Right renal pelvis (tissue), 4 donors: ENCODE measurements at regions not wholly inside any gene's neighbourhood (a gene's known extent, or its start where the extent isn't known, plus 50 kb on each side); places are given as distances from the start of the nearest gene placed in this dataset.
"Not testable (repeated sequence)": the region's sequence is repeated elsewhere in the genome, so short reads cannot be mapped to it uniquely, and the experiment has no call there.

Experiments
- DNase-seq, 4 donors: peaks; one replicate each; pipeline ENCODE4 v3.0.0-alpha.2; 2013; ENCODE audit warnings: low read depth in 4 of 4, low spot score in 3 of 4, missing footprints in 1 of 4

GRCh38 chr2:111439237-111439636 lies 318.5 kb downstream of the BCL2L11 start:
- not testable (repeated sequence) for DNase-seq

GRCh38 chr2:111441614-111442013 lies 320.9 kb downstream of the BCL2L11 start:
- not testable (repeated sequence) for DNase-seq

DNA sequence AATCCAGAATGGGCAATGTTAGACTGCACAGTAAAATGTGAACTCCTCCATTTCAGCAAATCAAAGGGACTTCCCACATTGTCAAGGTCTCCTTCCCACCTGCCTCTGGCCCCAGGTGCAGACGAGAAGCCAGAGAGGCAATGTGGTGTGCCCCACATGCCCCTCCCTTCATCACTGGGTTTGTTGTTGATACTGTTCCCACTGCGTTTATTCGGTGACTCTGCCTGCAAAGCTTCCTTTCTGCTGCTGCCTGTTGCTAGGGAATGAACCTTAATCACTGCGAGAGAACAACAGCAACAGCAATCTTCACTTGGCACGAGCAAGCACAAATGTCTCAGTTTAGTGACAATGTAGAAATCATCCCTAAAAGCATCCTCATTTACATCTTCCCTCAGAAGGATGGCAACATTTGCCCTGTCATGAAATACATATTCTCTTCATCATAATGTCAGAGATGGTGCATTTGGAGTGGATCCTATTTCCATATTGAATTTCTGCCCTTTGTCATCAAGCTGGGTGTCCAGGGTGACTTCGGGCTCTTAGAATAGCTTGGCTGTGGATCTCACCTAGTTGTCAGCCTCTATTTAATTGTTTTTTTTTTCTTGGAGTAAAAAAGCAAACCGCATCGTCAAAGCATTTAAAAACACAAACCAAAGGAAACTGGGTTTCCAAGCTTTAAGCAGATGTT lies 322.2 kb downstream of the BCL2L11 start:
- not testable (repeated sequence) for DNase-seq

- DNase-seq, result not testable (repeated sequence)
Observed at GRCh38 chr2:111444516-111444915, 323.8 kb downstream of the BCL2L11 start.

DNA sequence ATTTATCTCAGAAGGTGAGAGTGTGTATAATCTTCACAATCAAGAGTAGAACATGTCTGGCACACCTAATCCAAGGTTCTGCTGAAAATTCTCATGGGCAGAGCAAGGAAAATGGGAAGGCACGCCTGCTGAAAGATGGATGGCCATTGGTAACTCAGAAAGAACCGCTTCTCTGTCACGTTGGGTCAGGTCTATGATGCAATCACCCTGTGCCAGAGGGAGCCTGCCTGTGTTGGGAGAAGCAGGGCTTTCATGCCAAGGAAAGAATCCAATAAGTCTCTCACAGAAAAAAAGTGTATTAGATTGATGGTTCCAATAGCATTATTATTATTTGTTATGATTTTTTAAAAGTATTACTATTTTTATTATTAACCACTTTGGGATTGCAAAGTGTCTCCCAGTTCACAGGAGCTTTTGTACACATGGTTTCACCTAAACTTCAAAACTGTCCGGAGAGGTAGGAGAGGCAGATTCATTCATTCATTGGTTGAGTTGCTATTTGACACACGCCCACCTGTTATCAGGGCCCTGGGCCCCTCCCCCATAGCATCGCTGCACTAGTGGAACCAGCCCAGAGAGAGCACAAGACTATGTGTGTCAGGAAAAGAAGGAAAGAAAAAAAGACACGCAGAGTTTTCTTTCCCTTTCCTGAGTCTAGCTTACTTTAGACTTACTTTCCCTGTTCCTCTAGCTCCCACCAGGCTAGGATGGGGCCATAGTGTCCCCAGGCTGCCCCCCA lies 324.6 kb downstream of the BCL2L11 start:
- DNase-seq, result not testable (repeated sequence)

DNA sequence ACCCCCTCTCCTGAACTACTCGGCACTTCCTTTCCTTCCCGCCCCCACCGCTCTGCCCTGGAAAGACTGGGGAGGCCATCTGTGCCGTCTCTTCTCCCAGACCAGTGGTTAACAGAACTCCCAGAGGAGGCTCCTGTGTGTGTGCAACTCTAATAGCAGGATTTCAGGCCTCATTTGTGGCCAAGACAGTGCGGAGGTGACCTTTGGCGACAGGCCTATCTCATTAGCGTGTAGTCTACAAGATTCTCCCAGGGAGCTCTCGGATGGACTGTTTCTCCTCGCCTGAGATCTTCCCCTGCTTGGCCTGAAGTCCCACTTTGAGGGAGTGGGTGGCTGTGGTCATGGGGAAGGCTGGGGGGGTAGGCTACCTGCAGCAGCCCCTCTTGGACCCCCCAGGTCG lies 325.2 kb downstream of the BCL2L11 start:
- DNase-seq, result not testable (repeated sequence)

- not testable (repeated sequence) for DNase-seq
Observed at GRCh38 chr2:111447482-111447881, 326.8 kb downstream of the BCL2L11 start.

GRCh38 chr2:111448796-111449195 lies 328.1 kb downstream of the BCL2L11 start:
- not testable (repeated sequence) for DNase-seq

- DNase-seq, result not testable (repeated sequence)
Observed at GRCh38 chr2:111450526-111450925, 329.8 kb downstream of the BCL2L11 start.

DNA sequence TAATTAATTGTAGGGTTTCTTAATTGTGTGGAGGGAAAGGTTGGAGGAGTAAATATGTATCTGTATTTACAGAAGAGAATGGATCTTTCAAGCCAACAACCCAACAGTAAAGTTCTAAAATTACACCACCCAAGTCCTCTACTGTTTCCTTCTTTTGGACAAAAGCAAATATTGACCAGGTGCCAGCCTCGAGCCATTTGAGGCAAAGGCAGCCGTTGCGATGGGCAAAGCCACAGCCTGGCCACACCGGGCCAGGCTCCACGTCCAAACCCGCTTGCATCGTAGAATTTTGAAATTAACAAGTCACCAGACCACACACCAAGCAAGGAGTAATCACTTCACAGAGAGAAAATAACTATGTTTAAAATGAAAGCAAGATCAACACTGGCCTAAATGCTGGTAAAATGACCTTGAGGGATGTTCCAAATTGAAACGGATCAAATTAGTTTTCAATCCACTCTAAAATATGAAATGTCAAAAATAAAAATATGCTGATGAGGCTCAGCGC lies 331.0 kb downstream of the BCL2L11 start:
- not testable (repeated sequence) for DNase-seq

- DNase-seq, result not testable (repeated sequence)
Observed at GRCh38 chr2:111452208-111452607, 331.5 kb downstream of the BCL2L11 start.

GRCh38 chr2:111453308-111453707 lies 332.6 kb downstream of the BCL2L11 start:
- DNase-seq, result not testable (repeated sequence)

DNA sequence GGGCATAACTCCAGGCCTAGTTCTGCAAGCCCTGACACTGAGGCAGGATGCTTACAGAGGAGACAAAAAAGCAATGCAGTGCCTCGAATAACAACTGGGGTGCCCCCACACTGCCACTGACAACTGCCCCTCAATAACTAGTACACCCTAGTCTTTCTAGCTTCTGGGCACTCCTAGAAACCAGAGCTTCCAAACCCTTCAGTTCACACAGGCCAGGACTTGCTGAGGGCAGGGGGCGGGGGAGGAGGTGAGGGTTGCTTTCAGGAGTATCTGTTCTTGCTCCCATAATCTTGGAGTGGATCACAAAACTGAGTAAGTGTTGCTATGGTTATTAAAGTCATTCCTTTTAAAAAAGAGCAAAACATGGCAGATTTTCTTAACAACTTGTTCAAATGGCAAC lies 333.1 kb downstream of the BCL2L11 start:
- DNase-seq, result not testable (repeated sequence)

DNA sequence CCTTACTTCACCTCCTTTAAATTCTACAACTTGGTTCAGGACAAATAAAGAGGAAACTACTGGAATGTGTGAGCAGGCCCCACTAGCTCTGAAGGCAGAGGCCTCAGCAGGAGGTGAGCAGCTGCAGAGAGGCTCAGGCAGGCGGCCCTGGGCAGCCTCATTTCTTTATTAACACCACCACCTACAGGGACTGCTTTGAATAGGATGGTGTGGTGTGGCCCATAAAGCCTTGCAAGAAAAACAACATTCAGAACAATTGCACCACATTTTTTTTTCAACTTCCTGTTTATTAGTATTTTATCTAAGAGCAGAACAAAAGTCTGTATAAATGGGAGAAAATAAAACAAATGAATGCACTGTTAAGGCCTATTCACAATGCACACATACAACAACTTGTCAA lies 333.7 kb downstream of the BCL2L11 start:
- peak in 1 of 4 donors; percentile 4 for DNase-seq

- not testable (repeated sequence) for DNase-seq
Observed at GRCh38 chr2:111455016-111456015, 334.6 kb downstream of the BCL2L11 start.

- DNase-seq, result not testable (repeated sequence)
Observed at GRCh38 chr2:111457191-111457590, 336.5 kb downstream of the BCL2L11 start.

DNA sequence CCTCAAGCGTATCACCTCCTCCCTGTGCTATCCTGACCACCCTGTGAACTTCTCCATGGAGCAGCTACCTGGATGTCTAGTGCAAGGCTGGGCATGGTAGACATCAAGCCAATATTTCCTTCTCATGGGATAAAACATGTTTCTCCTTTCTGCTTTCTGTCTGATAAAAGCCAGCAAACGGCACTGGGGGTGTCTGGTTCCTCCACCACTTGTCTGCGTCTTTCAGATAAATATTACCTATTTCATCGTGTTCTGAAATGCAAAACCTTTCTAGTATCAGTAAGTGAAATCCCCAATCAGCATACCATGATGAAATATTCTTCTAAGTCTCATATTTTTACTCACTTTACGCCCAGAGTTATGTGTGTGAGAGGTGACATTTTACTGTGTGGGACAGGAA lies 340.2 kb downstream of the BCL2L11 start:
- DNase-seq, result not testable (repeated sequence)

- not testable (repeated sequence) for DNase-seq
Observed at GRCh38 chr2:111461831-111462230, 341.1 kb downstream of the BCL2L11 start.

DNA sequence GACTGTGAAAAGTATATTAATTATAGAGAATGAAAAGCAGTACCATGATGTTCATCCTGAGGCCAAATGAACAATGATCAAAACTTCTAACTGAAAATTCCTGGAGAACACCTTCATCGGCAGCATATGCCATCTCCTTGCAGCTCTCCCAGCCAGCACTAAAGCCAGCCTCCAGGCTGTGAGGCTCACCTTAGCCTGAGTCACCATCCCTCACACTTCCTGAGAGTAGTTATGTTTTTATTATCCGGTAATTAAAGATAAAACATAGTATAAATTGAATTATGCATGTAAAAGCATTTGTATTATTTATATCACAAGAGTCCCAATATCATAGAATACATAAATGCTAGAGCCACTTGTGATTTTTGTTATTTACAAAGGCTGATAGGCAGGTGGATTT lies 341.9 kb downstream of the BCL2L11 start:
- not testable (repeated sequence) for DNase-seq

DNA sequence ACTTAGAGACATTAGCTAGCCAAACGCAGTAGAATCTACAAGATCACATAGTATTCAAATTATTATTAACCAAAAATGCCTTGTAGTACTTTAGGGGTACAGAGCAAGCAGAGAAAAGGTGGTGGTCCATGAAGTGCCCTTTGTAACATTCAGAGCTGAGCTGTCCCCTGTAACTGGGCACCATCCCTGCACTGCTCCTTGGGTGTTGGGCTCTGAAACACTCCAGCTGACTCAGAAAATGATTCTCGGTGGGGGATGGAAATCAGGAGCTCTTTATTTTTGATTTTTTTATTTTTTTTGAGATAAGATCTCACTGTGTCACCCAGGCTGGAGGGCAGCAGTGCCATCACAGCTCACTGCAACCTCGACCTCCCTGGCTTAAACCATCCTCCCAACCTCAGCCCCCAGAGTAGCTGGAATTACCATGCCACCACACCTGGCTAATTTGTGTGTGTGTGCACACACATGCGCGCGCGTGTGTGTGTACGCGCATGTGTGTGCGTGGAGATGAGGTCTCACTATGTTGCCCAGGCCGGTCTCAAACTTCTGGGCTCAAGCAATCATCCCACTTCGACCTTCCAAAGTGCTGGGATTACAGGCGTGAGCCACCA lies 342.6 kb downstream of the BCL2L11 start:
- not testable (repeated sequence) for DNase-seq
